ENCODE measurements at regions not wholly inside any gene's neighbourhood (a gene's known extent, or its start where the extent isn't known, plus 50 kb on each side); places are given as distances from the start of the nearest gene placed in this dataset.

GRCh38 chr2:181784556-181784955 is 104.2 kb upstream of the NEUROD1 start:
- Mint-ChIP-seq H3K4me3 (no peak overlapping the region), H3K27me3 (peaks cover 4% of the 10 kb centered on the region), H3K4me1 (no peaks in the 10 kb centered on the region), H3K9me3 (no peaks in the 10 kb centered on the region), H3K27ac (no peak overlapping the region), H3K36me3 (ENCODE audit: low read depth) (no peaks in the 10 kb centered on the region)
- intact Hi-C loops (cut with micrococcal nuclease), result no loop called here
- no peak for DNase-seq
- ChIA-PET CTCF (no interaction called here), POLR2A (no interaction called here)
- ATAC-seq (ENCODE audit: low read depth), result no peak
- TF ChIP-seq, protein P1, sequence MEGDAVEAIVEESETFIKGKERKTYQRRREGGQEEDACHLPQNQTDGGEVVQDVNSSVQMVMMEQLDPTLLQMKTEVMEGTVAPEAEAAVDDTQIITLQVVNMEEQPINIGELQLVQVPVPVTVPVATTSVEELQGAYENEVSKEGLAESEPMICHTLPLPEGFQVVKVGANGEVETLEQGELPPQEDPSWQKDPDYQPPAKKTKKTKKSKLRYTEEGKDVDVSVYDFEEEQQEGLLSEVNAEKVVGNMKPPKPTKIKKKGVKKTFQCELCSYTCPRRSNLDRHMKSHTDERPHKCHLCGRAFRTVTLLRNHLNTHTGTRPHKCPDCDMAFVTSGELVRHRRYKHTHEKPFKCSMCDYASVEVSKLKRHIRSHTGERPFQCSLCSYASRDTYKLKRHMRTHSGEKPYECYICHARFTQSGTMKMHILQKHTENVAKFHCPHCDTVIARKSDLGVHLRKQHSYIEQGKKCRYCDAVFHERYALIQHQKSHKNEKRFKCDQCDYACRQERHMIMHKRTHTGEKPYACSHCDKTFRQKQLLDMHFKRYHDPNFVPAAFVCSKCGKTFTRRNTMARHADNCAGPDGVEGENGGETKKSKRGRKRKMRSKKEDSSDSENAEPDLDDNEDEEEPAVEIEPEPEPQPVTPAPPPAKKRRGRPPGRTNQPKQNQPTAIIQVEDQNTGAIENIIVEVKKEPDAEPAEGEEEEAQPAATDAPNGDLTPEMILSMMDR (IDR thresholded peaks at IDR 0.05), result no peak

DNA sequence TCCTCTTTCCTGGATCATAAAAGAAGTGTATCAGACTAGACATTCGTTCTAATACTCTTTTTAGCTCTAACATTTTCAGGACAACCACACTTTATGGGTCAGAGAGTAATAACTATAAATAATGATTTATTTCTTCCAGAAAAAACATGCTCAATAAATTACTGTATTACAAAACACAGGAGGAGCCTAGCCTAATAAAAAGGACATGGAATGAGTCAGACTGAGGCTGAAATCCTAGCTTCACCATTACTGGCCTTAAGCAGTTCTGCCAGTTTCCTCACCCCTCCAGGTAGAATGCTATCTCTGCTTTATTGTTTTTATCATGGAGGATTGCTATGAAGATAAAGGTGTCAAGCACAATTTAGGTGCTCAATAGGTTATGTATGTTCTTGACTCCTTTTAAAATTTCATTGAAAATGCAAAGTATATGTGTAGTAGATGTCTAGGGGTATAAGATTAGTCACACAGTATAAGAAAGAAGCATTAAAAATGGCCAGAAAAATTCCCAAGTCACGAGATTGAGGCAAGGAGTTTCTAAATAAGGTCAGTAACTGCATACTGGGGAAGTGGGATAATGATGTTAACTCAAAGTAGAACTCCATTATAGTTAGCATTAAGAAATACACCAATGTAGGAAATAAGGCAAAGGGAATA is 105.5 kb upstream of the NEUROD1 start:
- TF ChIP-seq, protein P1 (IDR thresholded peaks at IDR 0.05), result no peak
- ChIA-PET CTCF (no interaction called here), POLR2A (interaction anchor here (0.6 kb wide), 1 partner anchor 67 kb away, joined by 3 read pairs; no protein-coding TSS in a partner anchor)
- no peaks in the 10 kb centered on the region for H3K36me3 Mint-ChIP-seq (ENCODE audit: low read depth)
- peaks cover 4% of the 10 kb centered on the region for H3K27me3 Mint-ChIP-seq
- no peak overlapping the region for H3K4me3 Mint-ChIP-seq
- H3K9me3 Mint-ChIP-seq, result no peaks in the 10 kb centered on the region
- H3K4me1 Mint-ChIP-seq, result no peaks in the 10 kb centered on the region
- no peak overlapping the region for H3K27ac Mint-ChIP-seq
- DNase-seq (no peak), ATAC-seq (ENCODE audit: low read depth) (no peak)
- intact Hi-C loops (cut with micrococcal nuclease), result no loop called here

DNA sequence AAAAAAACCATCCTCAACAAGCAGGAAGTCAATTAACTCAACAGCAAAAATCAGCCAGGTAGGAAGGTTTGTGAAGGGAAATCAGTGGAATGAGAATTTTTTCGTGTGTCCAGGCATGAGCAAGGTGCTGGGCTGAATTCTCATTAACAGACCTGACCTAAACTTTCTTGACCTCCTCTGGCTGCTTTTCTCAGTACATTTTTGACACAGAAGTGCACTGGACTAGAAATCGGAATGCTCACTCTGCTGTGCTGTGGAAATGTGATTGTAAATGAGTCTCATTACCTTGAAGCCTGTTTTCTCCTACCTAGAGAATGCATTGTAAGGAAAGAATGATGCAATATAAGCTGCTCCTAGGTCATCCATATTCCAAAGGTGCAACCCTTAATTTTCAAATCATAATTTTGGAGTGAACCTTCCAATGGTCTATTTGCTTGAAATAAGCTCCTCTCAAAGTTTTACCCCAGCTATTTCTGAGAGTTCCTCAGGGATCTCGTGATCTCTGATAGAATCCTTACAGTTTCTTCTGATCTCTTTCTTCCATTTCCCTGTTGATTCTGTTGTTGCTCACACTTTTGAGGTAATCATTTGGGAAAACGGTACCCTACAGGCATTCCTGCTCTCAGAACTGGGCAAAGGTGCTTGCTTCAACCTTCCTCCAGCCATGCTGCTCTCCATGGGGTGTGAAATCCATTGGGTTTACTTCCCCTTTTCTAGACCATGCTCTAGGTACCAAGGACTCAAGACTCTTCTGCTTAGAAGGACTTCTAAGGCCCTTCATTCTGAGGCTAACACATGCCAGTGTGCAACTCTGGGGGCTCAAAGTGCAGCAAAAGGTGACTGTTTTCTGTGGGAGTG is 104.9 kb upstream of the ITPRID2 start:
- CTCF ChIA-PET, result no interaction called here
- Mint-ChIP-seq H3K27me3 (peaks cover 4% of the 10 kb centered on the region), H3K4me3 (no peak overlapping the region), H3K4me1 (no peaks in the 10 kb centered on the region), H3K36me3 (ENCODE audit: low read depth) (no peaks in the 10 kb centered on the region), H3K9me3 (no peaks in the 10 kb centered on the region), H3K27ac (no peak overlapping the region)
- POLR2A ChIA-PET, result interaction anchor here (0.6 kb wide), 1 partner anchor 66 kb away, joined by 3 read pairs; no protein-coding TSS in a partner anchor
- DNase-seq, result no peak
- intact Hi-C loops (cut with micrococcal nuclease), result no loop called here
- no peak for ATAC-seq (ENCODE audit: low read depth)
- TF ChIP-seq, protein P1 (IDR thresholded peaks at IDR 0.05), result no peak

DNA sequence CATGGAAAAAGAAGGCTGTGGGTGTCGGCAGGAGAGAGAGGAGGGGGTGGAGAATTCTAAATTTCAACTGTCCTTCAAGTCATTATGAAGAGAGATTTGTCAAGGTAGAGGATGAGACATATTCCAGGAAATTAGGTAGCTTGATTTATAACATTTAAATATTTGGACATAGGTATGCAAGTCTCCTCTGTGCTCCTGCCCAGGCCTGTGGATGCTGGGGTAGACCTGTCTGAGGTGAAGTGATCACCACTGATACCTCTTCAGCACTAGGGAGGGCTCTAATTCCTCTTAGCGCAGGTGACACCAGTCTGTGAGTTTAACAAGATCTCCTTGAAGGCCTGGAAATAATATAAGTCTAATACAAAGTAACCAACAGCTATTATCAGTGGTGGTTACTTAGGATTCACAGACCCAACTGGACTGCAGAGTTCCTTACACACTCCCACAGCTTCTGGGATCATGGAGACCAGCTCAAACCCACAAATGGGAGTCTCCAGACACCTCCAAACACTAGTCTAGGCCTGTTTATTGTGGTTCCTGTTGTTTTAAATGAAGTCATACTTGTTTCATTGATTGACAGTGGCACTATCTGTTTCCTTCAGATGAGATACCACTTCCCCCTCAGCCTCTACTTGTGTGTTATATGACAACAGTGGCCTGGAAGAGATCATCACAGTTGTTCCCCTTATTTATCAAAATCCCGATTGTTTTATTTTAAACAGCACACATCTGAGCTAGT is 104.1 kb upstream of the ITPRID2 start:
- ChIA-PET CTCF (no interaction called here), POLR2A (no interaction called here)
- H3K36me3 Mint-ChIP-seq (ENCODE audit: low read depth), result no peaks in the 10 kb centered on the region

More for the DNA sequence above, 104.1 kb upstream of the ITPRID2 start:
- Mint-ChIP-seq H3K4me3 (no peak overlapping the region), H3K27me3 (peaks cover 4% of the 10 kb centered on the region), H3K9me3 (peaks cover under 1% of the 10 kb centered on the region), H3K27ac (no peak overlapping the region), H3K4me1 (no peaks in the 10 kb centered on the region)
- TF ChIP-seq, protein P1 (IDR thresholded peaks at IDR 0.05), result no peak
- DNase-seq (no peak), ATAC-seq (ENCODE audit: low read depth) (no peak)
- intact Hi-C loops (cut with micrococcal nuclease), result no loop called here
